Keratinocyte (primary cell): ENCODE measurements at regions not wholly inside any gene's neighbourhood (a gene's known extent, or its start where the extent isn't known, plus 50 kb on each side); places are given as distances from the start of the nearest gene placed in this dataset.

Experiments
- DNase-seq: peaks from one replicate; pipeline ENCODE4 v3.0.0-alpha.2; 2011; ENCODE audit warnings: low read depth, missing footprints, low spot score
- FAIRE-seq: peaks from 2 replicates; lab custom pipeline; 2011; peaks lifted over from hg19 to GRCh38; lab: Jason Lieb, UNC
- H2AFZ ChIP-seq: 2 replicates; pipeline ENCODE4 v1.6.0; 2012; ENCODE audit warnings: low read length, control low read depth, inconsistent platforms; ENCODE audit not compliant: control insufficient read depth
- H3K27ac ChIP-seq: 2 replicates; pipeline ENCODE4 v1.5.1; 2011; ENCODE audit warnings: low read length; ENCODE audit not compliant: control insufficient read depth, insufficient read depth
- H3K27me3 ChIP-seq: 3 replicates; pipeline ENCODE4 v1.6.0; 2011; ENCODE audit warnings: low read length; ENCODE audit not compliant: control insufficient read depth, insufficient read depth; ENCODE audit errors: extremely low read depth
- H3K36me3 ChIP-seq, 2 experiments: 2 replicates in 1 of 2; 3 replicates in 1 of 2; pipeline ENCODE4 v1.5.1; 2011; ENCODE audit warnings: low read length in 2 of 2, mild to moderate bottlenecking in 1 of 2; ENCODE audit not compliant: control insufficient read depth in 2 of 2, insufficient read depth in 2 of 2; ENCODE audit errors: extremely low read depth in 1 of 2
- H3K4me1 ChIP-seq: 3 replicates; pipeline ENCODE4 v1.5.1; 2011; ENCODE audit warnings: low read length; ENCODE audit not compliant: control insufficient read depth, insufficient read depth; ENCODE audit errors: extremely low read depth
- H3K4me2 ChIP-seq: 3 replicates; pipeline ENCODE4 v1.6.0; 2011; ENCODE audit warnings: low read depth, low read length; ENCODE audit not compliant: control insufficient read depth, insufficient read depth; ENCODE audit errors: extremely low read depth
- H3K4me3 ChIP-seq, 3 experiments: fragments of 200-600 bp in 1 of 3; sonication (generic) in 1 of 3; 2 replicates in 2 of 3; 3 replicates in 1 of 3; pipeline ENCODE4 v1.5.1; 2011 to 2016; ENCODE audit warnings: low read length in 3 of 3, mild to moderate bottlenecking in 3 of 3, control low read depth in 2 of 3, inconsistent platforms in 1 of 3, low read depth in 1 of 3, mixed read lengths in 1 of 3, mixed run types in 1 of 3, moderate library complexity in 1 of 3; ENCODE audit not compliant: control insufficient read depth in 2 of 3, insufficient read depth in 2 of 3; ENCODE audit errors: extremely low read depth in 1 of 3
- H3K79me2 ChIP-seq: 2 replicates; pipeline ENCODE4 v1.6.0; 2012; ENCODE audit warnings: low read length; ENCODE audit not compliant: control insufficient read depth, insufficient read depth
- H3K9ac ChIP-seq: 3 replicates; pipeline ENCODE4 v1.6.0; 2011; ENCODE audit warnings: low read length; ENCODE audit not compliant: control insufficient read depth, insufficient read depth; ENCODE audit errors: extremely low read depth
- H3K9me1 ChIP-seq: 3 replicates; pipeline ENCODE4 v1.6.0; 2011; ENCODE audit warnings: low read length; ENCODE audit not compliant: control insufficient read depth, insufficient read depth; ENCODE audit errors: extremely low read depth
- H3K9me3 ChIP-seq: 2 replicates; pipeline ENCODE4 v1.5.1; 2012; ENCODE audit warnings: low read depth, low read length; ENCODE audit not compliant: control insufficient read depth
- H4K20me1 ChIP-seq: 3 replicates; pipeline ENCODE4 v1.6.0; 2011; ENCODE audit warnings: low read length; ENCODE audit not compliant: control insufficient read depth, insufficient read depth; ENCODE audit errors: extremely low read depth
- CTCF ChIP-seq, 3 experiments: IDR thresholded peaks in 1 of 3; conservative IDR thresholded peaks in 1 of 3; optimal IDR thresholded peaks in 1 of 3; 2 replicates in 2 of 3; 3 replicates in 1 of 3; pipeline versions ENCODE3 to v1.5.1; 2011; ENCODE audit warnings: low read length in 3 of 3, mild to moderate bottlenecking in 3 of 3, moderate library complexity in 2 of 3, control low read depth in 1 of 3, inconsistent platforms in 1 of 3; ENCODE audit not compliant: insufficient read depth in 2 of 3; ENCODE audit errors: extremely low read depth in 1 of 3
- EZH2 ChIP-seq: IDR thresholded peaks from one replicate; pipeline ENCODE4 v1.6.1; 2012; ENCODE audit warnings: inconsistent platforms, mild to moderate bottlenecking, low read length, moderate library complexity
- dilution Hi-C: fragments of 300-500 bp; cut with MboI; formaldehyde crosslinking; loops from one replicate; pipeline ENCODE4 v1.7.0; 2020; ENCODE audit warnings: low sequenced_read_pairs; ENCODE audit not compliant: extremely low pct_ligation_motif_present

- dilution Hi-C loops, result no loop called here
- Histone ChIP-seq H3K4me3 (no peak overlapping the region), H3K36me3 (no peaks in the 10 kb centered on the region), H3K9ac (no peak overlapping the region), H3K4me1 (no peaks in the 10 kb centered on the region), H3K27ac (no peak overlapping the region), H3K27me3 (no peaks in the 10 kb centered on the region), H2AFZ (no peak overlapping the region), H4K20me1 (no peaks in the 10 kb centered on the region), H3K9me1 (no peaks in the 10 kb centered on the region), H3K4me2 (no peak overlapping the region), H3K9me3 (no peaks in the 10 kb centered on the region), H3K79me2 (no peaks in the 10 kb centered on the region)
- DNase-seq, result peak; percentile 2
- TF ChIP-seq EZH2 (no peak), CTCF (optimal IDR thresholded peaks at IDR 0.05 in 1 of 3, IDR thresholded peaks at IDR 0.05 in 1 of 3, conservative IDR thresholded peaks at IDR 0.05 in 1 of 3; ENCODE audit: extremely low read depth in 1 of 3, insufficient read depth in 2 of 3, low read length in 3 of 3) (peak; percentile 74 to 80 (median 74))
- FAIRE-seq, result peak; percentile 66
These were observed 77.5 kb upstream of the N4BP1 start for GRCh38 chr16:48687421-48688038.

- Histone ChIP-seq H3K27me3 (no peaks in the 10 kb centered on the region), H3K4me3 (no peak overlapping the region), H3K36me3 (no peaks in the 10 kb centered on the region), H4K20me1 (no peaks in the 10 kb centered on the region), H3K79me2 (no peaks in the 10 kb centered on the region), H3K9ac (no peak overlapping the region), H3K9me1 (no peaks in the 10 kb centered on the region), H2AFZ (no peak overlapping the region), H3K4me2 (no peak overlapping the region), H3K4me1 (no peaks in the 10 kb centered on the region), H3K27ac (no peak overlapping the region), H3K9me3 (no peaks in the 10 kb centered on the region)
- FAIRE-seq, result no peak
- dilution Hi-C loops, result no loop called here
- no peak for DNase-seq
- TF ChIP-seq EZH2 (no peak), CTCF (optimal IDR thresholded peaks at IDR 0.05 in 1 of 3, IDR thresholded peaks at IDR 0.05 in 1 of 3, conservative IDR thresholded peaks at IDR 0.05 in 1 of 3; ENCODE audit: extremely low read depth in 1 of 3, insufficient read depth in 2 of 3, low read length in 3 of 3) (no peak)
These were observed 74.2 kb upstream of the N4BP1 start for GRCh38 chr16:48684148-48684547.
